Heart left ventricle (tissue), 13 donors: ENCODE measurements at regions not wholly inside any gene's neighbourhood (a gene's known extent, or its start where the extent isn't known, plus 50 kb on each side); places are given as distances from the start of the nearest gene placed in this dataset.

Experiments
- POLR2A ChIP-seq, 2 donors: fragments of 450-650 bp; IDR thresholded peaks; one replicate each; pipeline ENCODE4 v1.6.1; 2017; ENCODE audit warnings: antibody characterized with exemption in 2 of 2, mild to moderate bottlenecking in 2 of 2, moderate library complexity in 2 of 2
- TF ChIP-seq, protein P1 (sequence below), 12 donors: fragments of 200-600 bp; sonication (generic) in 4 of 12; IDR thresholded peaks; one replicate each; pipeline versions ENCODE4 v1.5.0 to v1.8.0; 2018 to 2022; ENCODE audit warnings: antibody characterized with exemption in 12 of 12, mild to moderate bottlenecking in 5 of 12
- donor health status: ischemic (EF 13 %, LVEDD 7.1; RV severe dilation, severe dysfunction).
- donor health status: DM: no; HTN: yes; CAD: no.
- donor health status: DM: no; HTN: no; CAD: no.
- donor health status: ischemic (EF 25% LVEDD 6.9; RV normal size, moderate dysfunction).
- donor health status: ischemic (EF 25% LVEDD 5.7; RV mildly dilated, moderate dysfunction).
- donor health status: ischemic (EF 35%, LVEDD 5.7; RV mildly dilated, moderate dysfunction).
- donor health status: nonischemic (EF 11% LVEDD 7.7; RV severe dilation, severe dysfunction).
- donor health status: DM: yes; HTN: yes; CAD: no.
- donor health status: PGD.
- donor health status: ischemic (EF 29% LVEDD 5.4; RV normal size, mild dysfunction).
- donor health status: nonischemic (EF 23%, LVEDD 6.1; RV moderate dilation, normal function).

DNA sequence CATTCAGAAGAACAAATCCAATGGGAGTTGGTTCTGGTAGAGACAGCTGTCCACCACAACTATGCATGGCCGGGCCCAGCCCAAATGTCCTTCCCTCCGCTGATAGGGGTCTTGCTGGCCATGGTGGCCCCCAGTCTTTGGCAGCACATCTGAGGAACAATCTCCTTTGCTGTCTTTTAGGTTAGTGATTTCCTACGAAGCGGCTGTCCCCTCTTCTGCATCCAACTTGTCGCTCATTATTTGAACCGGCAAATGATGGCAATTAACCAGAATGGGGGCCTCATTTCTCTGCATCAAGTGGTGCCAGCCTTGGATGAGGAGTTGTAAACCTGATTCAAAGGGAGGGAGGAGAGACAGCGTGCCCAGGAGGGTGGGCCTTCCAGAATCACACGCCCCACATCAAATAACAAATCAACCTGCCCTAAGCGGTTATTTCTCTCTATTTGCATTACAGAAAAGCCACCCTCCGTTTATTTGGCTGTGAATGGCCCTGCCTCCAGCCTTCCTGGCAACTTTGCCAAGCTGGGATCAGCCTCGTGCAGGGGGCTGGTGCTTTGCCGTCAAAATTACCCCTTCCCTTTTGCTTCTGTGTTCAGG is 156.5 kb downstream of the RGS9 start:
- TF ChIP-seq, protein P1, sequence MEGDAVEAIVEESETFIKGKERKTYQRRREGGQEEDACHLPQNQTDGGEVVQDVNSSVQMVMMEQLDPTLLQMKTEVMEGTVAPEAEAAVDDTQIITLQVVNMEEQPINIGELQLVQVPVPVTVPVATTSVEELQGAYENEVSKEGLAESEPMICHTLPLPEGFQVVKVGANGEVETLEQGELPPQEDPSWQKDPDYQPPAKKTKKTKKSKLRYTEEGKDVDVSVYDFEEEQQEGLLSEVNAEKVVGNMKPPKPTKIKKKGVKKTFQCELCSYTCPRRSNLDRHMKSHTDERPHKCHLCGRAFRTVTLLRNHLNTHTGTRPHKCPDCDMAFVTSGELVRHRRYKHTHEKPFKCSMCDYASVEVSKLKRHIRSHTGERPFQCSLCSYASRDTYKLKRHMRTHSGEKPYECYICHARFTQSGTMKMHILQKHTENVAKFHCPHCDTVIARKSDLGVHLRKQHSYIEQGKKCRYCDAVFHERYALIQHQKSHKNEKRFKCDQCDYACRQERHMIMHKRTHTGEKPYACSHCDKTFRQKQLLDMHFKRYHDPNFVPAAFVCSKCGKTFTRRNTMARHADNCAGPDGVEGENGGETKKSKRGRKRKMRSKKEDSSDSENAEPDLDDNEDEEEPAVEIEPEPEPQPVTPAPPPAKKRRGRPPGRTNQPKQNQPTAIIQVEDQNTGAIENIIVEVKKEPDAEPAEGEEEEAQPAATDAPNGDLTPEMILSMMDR (IDR thresholded peaks at IDR 0.05) = no peak
- no peak for TF ChIP-seq POLR2A (IDR thresholded peaks at IDR 0.05)
